COLO829 (cell line): ENCODE measurements at regions not wholly inside any gene's neighbourhood (a gene's known extent, or its start where the extent isn't known, plus 50 kb on each side); places are given as distances from the start of the nearest gene placed in this dataset.

Experiments used
- DNase-seq: peaks from one replicate; pipeline ENCODE4 v3.0.0; 2012; ENCODE audit warnings: low spot score

- DNase-seq = no peak
These were observed 60.5 kb upstream of the FAM216B start for GRCh38 chr13:42720858-42721219.

- no peak for DNase-seq
These were observed 58.4 kb upstream of the FAM216B start for GRCh38 chr13:42722883-42723539.

- DNase-seq = no peak
These were observed 52.7 kb upstream of the FAM216B start for GRCh38 chr13:42728507-42729180.

GRCh38 chr13:42729857-42730402 is 51.5 kb upstream of the FAM216B start:
- DNase-seq = no peak
